Fibroblast of upper back skin (primary cell): ENCODE measurements at regions not wholly inside any gene's neighbourhood (a gene's known extent, or its start where the extent isn't known, plus 50 kb on each side); places are given as distances from the start of the nearest gene placed in this dataset.
"Not testable (repeated sequence)": the region's sequence is repeated elsewhere in the genome, so short reads cannot be mapped to it uniquely, and the experiment has no call there.

Experiments
- DNase-seq: peaks from one replicate; pipeline ENCODE4 v3.0.0-alpha.2; 2013

DNA sequence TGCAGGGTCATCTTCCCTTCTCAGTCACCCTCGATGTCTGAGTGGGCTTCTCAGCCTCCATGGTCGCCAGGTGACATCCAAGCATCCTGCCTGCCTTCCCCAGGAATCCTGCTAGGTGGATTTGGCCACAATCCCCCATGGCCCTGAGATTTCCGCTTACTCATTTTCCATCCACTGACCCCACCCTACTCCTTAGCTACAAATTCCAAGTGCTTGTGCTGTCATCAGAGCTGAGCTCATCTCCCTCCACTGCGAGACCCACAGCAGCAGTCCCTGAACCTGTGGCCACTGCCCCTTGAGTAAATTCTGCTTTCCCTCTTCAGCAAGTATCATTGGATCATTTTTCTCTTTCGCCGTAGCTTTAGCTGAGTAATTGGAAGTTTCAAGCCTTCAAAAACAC lies 90.5 kb upstream of the ANKRD10 start:
- DNase-seq = peak; percentile 48

DNA sequence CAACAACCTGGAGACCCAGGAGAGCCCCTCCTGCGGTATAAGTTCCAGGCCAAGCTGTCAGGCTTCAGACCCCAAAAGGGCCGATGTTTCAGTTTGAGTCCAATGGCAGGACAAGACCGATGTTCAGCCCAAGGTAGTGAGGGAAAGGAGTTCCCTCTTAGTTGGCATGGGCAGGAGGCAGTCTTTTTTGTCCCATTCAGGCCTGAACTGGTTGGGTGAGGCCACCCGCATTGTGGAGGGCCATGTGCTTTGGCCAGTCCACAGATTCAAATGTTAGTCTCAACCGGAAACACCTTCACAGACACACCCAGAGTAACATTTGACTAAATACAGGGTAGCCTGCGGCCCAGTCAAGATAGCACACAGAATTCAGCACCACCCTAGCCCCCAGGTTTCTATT lies 89.6 kb upstream of the ANKRD10 start:
- no peak for DNase-seq

DNA sequence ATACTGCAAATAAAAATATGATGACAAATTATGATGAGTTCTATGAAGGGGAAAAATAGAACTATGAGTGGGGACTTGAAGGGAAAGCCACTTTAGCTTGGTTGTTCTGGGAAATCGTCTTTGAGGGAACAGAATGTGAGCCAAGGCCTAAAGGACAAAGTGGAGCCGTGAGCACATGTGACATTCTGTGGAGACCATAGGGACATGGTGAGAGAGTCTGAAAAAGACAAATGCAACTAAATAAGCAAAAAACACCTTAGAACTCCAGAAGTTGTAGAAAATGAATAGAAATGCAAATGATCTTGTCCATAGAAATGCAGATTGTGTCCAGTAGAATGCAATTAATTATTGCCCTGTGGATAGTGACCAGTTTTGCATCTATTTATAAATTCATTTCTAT lies 86.8 kb upstream of the ANKRD10 start:
- DNase-seq = no peak

DNA sequence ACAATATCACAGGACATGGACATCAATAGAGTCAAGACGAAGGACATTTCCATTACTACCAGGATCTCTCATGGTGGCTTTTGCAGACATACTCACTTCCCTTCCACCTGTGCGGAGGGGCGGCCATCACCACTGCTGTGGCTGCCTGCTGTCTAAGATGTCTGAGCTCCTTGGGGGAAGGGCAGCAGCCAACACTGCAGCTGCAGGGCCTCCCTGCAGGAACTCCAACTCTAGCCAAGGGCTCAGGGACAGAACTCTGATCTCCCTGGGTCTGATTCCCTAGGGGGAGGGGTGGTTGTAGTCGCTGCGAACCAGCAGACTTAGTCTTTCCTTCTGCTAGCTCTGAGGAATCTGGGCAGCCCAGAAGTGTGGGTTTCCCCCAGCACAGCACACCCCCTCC lies 78.9 kb upstream of the ANKRD10 start:
- no peak for DNase-seq

DNA sequence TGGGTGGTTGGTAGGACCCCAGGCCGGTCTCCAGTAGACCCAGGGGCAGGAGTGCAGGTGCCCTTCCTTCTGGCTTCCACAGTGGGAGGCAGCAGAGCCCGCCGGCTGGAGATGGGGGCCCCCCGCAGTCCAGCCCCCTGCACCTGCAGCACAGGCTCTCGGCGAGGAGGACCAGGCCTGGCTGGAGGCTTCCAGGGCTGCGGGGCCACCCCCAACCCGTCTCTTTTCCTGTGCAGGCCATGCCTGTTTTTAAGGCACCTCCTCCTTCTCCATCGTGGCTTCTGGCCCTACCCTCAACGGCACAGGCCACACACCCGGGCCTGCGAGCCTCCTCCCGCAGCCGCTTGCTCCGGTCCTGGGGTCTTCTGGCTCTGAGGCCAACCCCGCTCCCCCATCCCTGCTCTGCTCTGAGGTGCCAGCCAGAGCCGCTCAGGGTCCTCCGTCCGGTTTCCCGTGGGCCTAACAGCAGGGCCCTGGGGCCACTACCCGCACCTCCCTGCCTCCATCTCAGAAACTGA lies 77.2 kb upstream of the ANKRD10 start:
- DNase-seq = no peak

DNA sequence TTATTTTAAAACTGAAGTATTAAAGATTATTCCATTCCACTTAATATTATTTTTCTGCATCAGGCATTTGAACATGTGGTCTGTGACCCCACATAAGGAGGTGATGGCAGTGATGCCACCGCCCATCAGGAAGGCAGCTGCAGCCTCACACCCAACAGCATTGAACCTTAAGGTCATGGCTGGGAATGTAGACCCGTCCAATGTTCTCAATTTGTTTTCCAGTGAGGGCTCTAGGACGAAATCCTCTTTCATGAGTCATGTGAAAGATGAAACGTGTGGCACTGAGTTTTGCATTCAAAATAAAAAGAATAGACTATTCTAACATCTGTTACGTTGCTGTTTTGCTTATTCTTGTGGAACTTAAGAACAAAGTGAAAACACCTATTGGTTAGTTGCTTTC lies 74.5 kb upstream of the ANKRD10 start:
- no peak for DNase-seq

DNA sequence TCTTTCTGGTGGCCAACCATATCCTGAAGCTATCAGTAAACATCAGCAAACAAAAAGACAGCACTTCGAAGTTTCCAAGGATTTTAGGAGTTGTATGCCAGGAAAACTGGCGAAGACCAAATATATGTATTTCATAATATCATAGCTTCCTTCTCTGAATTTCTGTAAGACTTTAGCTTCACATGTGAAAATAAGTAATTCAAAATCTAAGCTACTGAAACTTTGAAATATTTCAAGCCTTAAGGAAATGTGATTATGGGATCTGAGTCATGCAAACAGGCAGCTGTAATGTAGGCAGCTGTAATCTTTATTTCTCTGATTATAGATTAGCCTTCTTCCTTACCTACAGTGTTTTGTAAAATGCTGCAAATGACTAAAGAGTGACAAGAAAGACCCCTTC lies 70.7 kb upstream of the ANKRD10 start:
- DNase-seq = no peak

DNA sequence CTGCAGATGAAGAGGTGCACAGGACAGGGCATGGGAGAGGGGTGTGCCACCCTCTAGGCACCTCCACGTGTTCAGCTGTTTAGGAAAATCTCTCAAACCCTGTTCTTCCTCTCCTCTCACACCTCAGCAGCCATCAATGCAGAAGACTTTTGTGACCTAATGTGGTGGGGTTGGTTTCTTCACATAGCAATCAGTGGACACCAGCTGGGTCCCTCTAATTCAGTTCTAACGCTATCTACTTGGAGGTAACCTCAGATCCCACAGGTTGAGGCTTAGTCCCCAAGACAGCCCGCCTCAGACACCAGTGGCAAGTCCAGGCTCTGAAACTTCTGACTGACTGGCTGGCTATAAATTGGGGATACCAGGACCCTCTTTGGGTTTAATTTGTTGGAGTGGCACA lies 69.9 kb upstream of the ANKRD10 start:
- no peak for DNase-seq

DNA sequence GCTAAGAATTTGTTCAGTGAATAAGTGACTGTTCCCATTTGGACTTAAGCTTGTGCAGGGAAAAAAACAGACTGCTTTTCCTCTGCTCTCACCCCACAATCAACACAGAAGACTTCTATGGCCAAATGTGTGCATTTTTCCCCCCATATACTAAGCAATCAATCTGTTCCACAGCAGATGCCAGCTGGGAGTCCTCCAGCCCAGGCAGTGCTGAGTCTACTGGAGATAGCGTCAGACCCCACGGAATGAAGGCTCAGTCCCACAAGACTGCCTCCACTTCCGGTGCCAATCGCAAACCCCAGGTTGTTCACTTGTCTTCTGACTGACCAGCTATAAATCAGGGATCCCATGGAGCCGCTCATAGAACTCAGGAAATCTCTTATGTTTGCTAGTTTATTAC lies 69.5 kb upstream of the ANKRD10 start:
- DNase-seq = peak; percentile 18

DNA sequence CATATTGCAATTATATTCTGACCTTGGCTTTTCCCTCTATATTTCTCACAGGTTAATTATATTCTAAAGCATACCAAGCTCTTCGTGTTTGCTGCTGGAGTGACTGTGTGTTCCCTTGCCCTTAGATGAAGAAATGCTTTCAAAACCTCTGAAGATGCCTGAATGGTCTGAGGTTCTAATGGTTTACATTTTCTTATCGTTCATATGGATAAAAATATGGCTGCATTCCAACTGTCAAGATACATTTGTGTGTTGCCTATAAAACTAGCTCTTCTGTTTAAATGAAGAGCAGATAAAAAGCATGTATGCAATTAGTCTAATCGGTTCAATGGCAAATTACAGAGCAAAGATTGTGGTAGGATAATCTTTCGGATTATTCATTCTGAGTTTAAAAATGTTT lies 68.4 kb upstream of the ANKRD10 start:
- DNase-seq = no peak

DNA sequence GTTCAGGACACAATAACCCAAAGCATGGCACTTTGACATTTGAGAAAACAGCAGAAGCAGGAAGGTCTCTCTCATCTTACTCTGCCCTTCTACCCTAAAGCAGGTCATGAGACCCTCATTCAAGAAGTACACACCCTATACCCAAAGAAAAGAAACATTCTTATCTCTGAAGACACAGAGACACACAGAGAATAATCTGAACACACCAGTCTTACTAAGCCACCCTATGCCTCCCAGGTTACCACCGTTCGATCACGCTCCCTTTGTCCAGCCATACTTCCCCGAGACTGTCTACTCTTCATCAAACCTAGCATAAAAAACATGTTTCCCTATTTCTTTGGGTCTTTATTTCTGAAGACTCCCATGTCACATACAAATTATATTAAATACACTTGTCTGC lies 66.5 kb upstream of the ANKRD10 start:
- DNase-seq = no peak

DNA sequence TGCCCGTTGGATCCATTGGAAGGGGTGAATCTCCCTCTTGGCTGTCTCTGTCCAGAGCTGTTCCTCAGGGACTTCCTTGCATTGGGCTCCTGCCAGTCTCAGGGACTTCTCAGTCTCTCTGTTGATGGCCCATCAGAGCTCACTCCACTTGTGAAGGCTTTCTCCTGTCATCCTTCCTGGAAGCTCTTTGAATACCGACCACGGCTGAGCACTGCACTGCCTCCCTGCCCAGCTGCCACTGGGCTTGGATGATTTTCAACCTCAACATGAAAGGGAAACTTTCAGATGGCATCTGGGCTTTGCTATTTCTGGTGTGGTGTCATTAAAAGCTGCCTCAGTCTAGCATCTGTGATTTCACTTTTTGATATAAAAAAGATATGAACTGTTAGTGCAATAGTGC lies 66.1 kb upstream of the ANKRD10 start:
- DNase-seq = no peak

DNA sequence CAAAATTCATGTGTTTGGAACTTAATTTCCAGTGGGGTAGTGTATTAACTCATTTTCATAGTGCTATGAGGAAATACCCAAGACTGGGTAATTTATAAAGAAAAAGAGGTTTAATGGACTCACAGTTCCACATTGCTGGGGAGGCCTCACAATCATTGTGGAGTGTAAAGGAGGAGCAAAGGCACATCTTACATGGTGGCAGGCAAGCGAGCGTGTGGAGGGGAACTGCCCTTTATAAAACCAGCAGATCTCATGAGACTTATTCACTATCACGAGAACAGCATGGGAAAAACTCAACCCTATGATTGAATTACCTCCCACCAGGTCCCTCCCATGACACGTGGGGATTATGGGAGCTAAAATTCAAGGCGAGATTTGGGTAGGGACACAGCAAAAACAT lies 64.3 kb upstream of the ANKRD10 start:
- DNase-seq = not testable (repeated sequence)

DNA sequence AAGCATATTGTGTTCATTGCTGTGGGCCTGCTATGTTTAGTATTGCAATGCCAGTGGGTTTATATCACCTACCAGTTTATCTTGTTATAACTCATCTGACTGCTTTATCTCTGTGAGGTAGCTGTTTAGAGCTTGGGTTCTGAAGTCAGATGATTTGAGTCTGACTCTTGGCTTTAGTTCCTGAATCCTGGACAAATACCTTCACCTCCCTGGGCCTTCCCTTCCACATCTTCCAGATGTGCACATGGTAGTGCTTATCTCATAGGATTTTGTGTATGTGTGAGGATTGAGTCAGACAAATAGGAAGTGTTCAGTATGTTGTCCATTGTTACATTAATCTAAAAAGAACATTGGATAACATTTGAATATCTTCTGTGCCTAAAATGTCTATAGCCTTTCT lies 63.5 kb upstream of the ANKRD10 start:
- no peak for DNase-seq

DNA sequence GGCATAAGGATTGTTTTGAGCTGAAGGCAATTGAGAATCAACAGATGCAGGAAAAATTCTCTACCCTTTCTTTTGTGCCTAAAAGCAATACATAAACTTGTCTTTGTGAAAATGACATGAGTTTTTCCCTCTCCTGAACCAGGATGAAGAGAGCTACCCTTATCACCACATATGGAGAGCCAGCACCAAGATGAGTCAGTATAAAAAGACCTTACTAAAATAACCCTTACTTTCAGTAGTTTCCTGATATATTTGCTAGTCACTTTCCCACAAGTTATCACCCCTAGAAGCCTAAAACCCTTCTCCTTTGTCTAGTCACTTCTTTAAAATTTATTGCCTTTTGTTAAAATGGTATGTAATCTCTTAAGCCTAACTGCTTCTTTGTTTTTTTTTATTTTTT lies 61.9 kb upstream of the ANKRD10 start:
- DNase-seq = no peak

DNA sequence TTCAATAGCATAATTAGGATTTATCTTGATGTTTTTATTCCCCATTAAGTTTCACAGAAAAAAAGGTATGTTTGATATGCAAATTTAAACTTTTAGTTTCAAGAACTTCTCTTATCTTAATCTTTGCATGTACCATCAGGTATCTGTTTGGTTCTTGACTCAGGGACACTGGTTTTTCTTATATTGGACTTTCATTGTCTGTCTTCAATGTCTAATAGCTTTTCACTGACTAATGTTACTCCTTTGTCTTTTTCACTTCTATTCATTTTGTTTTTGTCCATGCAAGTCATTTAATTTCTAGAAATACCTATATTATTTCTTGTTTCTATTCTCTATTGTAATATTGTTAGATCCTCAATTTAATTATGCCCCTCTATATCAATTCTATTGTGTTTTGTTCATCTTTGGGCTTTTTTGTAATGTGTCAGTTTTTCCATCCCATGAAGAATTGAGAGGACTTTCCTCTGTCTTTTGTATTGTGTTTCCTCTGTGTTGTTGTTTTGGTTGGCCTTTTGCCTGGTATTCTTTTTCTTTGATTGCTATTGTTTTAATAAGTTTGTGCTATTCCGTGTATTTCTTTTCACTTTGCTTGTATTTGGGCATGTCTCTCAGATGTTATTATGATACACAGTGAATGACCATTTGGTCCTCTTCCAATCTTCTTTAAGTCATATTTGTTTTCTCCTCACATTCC lies 58.3 kb upstream of the ANKRD10 start:
- no peak for DNase-seq

DNA sequence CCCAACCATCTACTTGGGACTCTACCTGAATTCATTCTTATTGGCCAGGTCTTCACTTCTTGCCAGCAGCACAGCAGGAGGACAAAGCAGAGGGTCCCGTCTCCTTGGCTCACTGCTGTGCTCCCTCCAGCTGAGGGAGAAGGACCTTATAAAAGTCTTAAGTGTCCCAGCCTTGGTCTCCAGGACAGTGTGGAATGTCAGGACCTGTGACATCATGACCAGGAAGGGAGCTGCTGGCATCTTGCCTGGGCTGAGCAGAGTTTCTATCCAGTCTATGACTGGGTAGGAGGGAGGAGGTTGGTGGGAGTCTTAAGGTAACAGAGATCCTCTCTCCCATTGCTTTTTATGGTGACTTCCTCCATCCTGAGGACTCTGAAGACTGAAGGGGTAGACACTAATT lies 56.6 kb upstream of the ANKRD10 start:
- no peak for DNase-seq

DNA sequence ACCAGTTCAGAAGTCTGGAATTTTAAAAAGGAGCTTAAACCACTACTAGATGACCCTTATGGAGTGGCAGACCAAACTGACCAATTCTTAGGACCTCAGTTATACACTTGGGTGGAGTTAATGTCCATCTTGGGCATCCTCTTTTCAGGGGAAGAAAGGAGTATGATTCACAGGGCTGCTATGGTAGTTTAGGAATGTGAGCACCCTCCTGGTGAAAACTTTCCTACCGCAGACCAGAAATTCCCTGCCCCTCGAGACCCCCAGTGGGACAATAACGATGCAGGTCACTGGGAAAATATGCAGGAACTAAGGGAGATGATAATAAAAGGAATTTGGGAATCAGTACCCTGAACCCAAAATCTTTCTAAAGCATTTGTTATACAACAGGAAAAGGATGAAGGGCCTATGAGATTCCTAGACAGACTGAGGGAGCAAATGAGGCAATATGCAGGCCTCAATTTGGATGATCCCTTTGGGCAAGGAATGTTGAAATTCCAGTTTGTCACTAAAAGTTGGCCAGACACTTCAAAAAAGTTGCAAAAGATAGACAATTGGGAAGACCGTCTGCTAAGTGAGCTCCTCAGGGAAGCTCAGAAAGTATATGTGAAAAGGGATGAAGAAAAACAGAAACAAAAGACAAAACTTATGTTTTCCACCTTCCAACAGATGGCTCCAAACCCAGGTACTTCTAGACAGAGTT lies 52.4 kb upstream of the ANKRD10 start:
- peak; percentile 46 for DNase-seq

DNA sequence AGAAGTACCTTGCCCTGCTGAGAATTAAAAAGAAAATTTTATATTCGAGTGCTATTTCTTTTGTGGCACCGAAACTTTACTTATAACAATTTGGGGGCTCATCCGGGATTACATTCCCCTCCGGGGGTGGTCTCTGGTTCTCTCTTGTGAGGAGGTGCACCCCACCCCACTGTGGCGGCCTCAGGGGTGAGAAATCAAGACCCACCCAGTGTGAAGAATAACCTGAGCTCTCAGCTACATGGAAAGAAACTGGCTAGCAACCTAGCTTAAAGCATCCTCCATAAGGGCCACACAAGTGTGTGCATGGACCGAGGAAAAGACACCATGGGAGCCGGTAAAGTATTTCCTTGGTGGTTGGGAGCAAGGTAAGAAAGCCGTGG lies 50.9 kb upstream of the ANKRD10 start:
- DNase-seq = no peak

DNA sequence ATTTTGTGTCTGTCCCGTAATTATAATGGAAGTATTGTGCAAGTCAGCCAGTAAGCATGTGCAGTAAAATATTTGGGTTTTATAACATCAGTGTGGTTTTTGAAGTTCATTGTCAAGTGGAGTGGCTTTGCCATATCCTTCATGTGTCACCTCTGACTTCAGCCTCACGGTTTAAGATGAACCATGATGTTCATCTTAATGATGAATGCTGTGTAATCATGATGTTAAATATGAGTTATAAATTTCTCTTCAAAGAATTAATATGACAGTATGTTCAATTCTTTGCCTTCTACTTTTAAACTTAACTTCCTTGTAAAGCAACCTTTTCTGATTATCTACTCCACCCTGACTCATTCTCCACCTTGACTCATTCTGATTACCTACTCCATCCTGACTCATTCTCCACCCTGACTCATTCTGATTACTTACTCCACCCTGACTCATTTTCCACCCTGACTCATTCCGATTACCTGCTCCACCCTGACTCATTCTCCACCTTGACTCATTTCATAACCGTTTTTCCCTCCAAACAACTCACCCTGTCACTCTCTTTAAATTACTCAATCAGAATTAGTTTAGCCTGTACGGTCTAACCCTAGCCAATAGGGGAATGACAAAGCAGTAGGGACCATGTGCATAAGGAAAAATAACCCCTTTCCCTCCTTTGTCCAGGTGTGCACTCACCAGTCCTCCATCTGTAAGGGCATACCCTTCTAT lies 50.3 kb upstream of the ANKRD10 start:
- peak; percentile 69 for DNase-seq
